HEK293 (cell line): ENCODE measurements at regions not wholly inside any gene's neighbourhood (a gene's known extent, or its start where the extent isn't known, plus 50 kb on each side); places are given as distances from the start of the nearest gene placed in this dataset.

Experiments
- CTCF ChIA-PET: fragments of 350-600 bp; formaldehyde crosslinking; extraction: SDS; loops from one replicate; lab custom pipeline; 2021; ENCODE audit warnings: antibody characterized with exemption; lab: Yijun Ruan, JAX
- POLR2A ChIA-PET: fragments of 300-600 bp; formaldehyde crosslinking; extraction: SDS; loops from one replicate; lab custom pipeline; 2020; ENCODE audit warnings: antibody characterized with exemption, inconsistent platforms; lab: Yijun Ruan, JAX
- H3K27ac ChIP-seq: fragments of 200-500 bp; sonication (Bioruptor generic); 2 replicates; pipeline ENCODE4 v1.5.1; 2014; ENCODE audit warnings: low read depth, low read length, control low read depth, inconsistent platforms; ENCODE audit errors: extremely low read depth
- H3K36me3 ChIP-seq, 2 experiments: fragments of 200-500 bp in 1 of 2; sonication (Bioruptor generic) in 1 of 2; 1 replicate in 1 of 2; 2 replicates in 1 of 2; pipeline ENCODE4 v1.5.1; 2014 to 2017; ENCODE audit warnings: inconsistent platforms in 2 of 2, low read length in 2 of 2; ENCODE audit not compliant: control insufficient read depth in 2 of 2, insufficient read depth in 1 of 2
- H3K4me1 ChIP-seq: fragments of 200-500 bp; sonication (Bioruptor generic); 2 replicates; pipeline ENCODE4 v1.5.1; 2014; ENCODE audit warnings: mild to moderate bottlenecking, low read length, inconsistent platforms; ENCODE audit not compliant: control insufficient read depth, insufficient read depth
- H3K4me3 ChIP-seq: 2 replicates; pipeline ENCODE4 v1.5.1; 2011; ENCODE audit warnings: low read depth, mild to moderate bottlenecking, control low read depth, low read length, moderate library complexity
- H3K9me3 ChIP-seq: fragments of 200-500 bp; sonication (Bioruptor generic); 2 replicates; pipeline ENCODE4 v1.5.1; 2014; ENCODE audit warnings: low read depth, low read length, inconsistent platforms; ENCODE audit not compliant: control insufficient read depth, insufficient read depth
- EGR2 ChIP-seq: fragments of 450-650 bp; formaldehyde crosslinking; IDR thresholded peaks from 2 replicates; pipeline ENCODE4 v1.5.1; 2016; ENCODE audit warnings: low read depth, missing biosample characterization, missing genetic modification characterization
- SCRT1 ChIP-seq: fragments of 450-650 bp; formaldehyde crosslinking; IDR thresholded peaks from 2 replicates; pipeline ENCODE4 v1.5.1; 2016; ENCODE audit warnings: missing biosample characterization, missing genetic modification characterization, borderline replicate concordance
- TRIM28 ChIP-seq: IDR thresholded peaks from 2 replicates; pipeline ENCODE4 v1.6.1; 2011; ENCODE audit warnings: low read length, control low read depth, borderline replicate concordance
- ZFP41 ChIP-seq: fragments of 450-650 bp; formaldehyde crosslinking; IDR thresholded peaks from 2 replicates; pipeline ENCODE4 v1.5.1; 2016; ENCODE audit warnings: missing biosample characterization, missing genetic modification characterization, borderline replicate concordance
- ZNF155 ChIP-seq: fragments of 450-650 bp; formaldehyde crosslinking; IDR thresholded peaks from 2 replicates; pipeline ENCODE4 v1.5.1; 2016; ENCODE audit warnings: missing biosample characterization, missing genetic modification characterization
- ZNF221 ChIP-seq: fragments of 450-650 bp; formaldehyde crosslinking; IDR thresholded peaks from 2 replicates; pipeline ENCODE4 v1.5.1; 2017; ENCODE audit warnings: missing biosample characterization, missing genetic modification characterization, borderline replicate concordance
- ZNF239 ChIP-seq: fragments of 450-650 bp; formaldehyde crosslinking; IDR thresholded peaks from 2 replicates; pipeline ENCODE4 v1.5.1; 2016; ENCODE audit warnings: missing biosample characterization, missing genetic modification characterization
- ZNF266 ChIP-seq: fragments of 450-650 bp; formaldehyde crosslinking; IDR thresholded peaks from 2 replicates; pipeline ENCODE4 v1.5.1; 2016; ENCODE audit warnings: missing biosample characterization, missing genetic modification characterization, low read depth
- ZNF362 ChIP-seq: fragments of 450-650 bp; formaldehyde crosslinking; IDR thresholded peaks from 2 replicates; pipeline ENCODE4 v1.5.1; 2016; ENCODE audit warnings: missing biosample characterization, missing genetic modification characterization
- ZNF426 ChIP-seq: fragments of 450-650 bp; formaldehyde crosslinking; IDR thresholded peaks from 2 replicates; pipeline ENCODE4 v1.5.1; 2017; ENCODE audit warnings: missing biosample characterization, missing genetic modification characterization, mild to moderate bottlenecking, inconsistent platforms, moderate library complexity
- ZNF501 ChIP-seq: fragments of 450-650 bp; formaldehyde crosslinking; IDR thresholded peaks from 2 replicates; pipeline ENCODE4 v1.5.1; 2016; ENCODE audit warnings: missing biosample characterization, missing genetic modification characterization
- ZNF513 ChIP-seq: fragments of 450-650 bp; IDR thresholded peaks from 2 replicates; pipeline ENCODE4 v1.5.1; 2018; ENCODE audit warnings: missing biosample characterization, missing genetic modification characterization
- ZNF518A ChIP-seq: fragments of 450-650 bp; formaldehyde crosslinking; conservative IDR thresholded peaks from 2 replicates; pipeline ENCODE4 v1.5.1; 2016; ENCODE audit warnings: low read depth, missing biosample characterization, missing genetic modification characterization
- ZNF521 ChIP-seq: fragments of 450-650 bp; formaldehyde crosslinking; IDR thresholded peaks from 2 replicates; pipeline ENCODE4 v1.5.1; 2017; ENCODE audit warnings: missing biosample characterization, mild to moderate bottlenecking, missing genetic modification characterization
- ZNF530 ChIP-seq: fragments of 450-650 bp; formaldehyde crosslinking; IDR thresholded peaks from 2 replicates; pipeline ENCODE4 v1.5.1; 2016; ENCODE audit warnings: low read depth, missing biosample characterization, missing genetic modification characterization
- ZNF548 ChIP-seq: fragments of 450-650 bp; formaldehyde crosslinking; IDR thresholded peaks from 2 replicates; pipeline ENCODE4 v1.5.1; 2016; ENCODE audit warnings: missing biosample characterization, missing genetic modification characterization
- ZNF610 ChIP-seq: fragments of 450-650 bp; formaldehyde crosslinking; IDR thresholded peaks from 2 replicates; pipeline ENCODE4 v1.5.1; 2016; ENCODE audit warnings: missing biosample characterization, missing genetic modification characterization, borderline replicate concordance
- ZNF704 ChIP-seq: fragments of 450-650 bp; formaldehyde crosslinking; IDR thresholded peaks from 2 replicates; pipeline ENCODE4 v1.5.1; 2016; ENCODE audit warnings: missing biosample characterization, missing genetic modification characterization
- ZNF747 ChIP-seq: fragments of 450-650 bp; formaldehyde crosslinking; IDR thresholded peaks from 2 replicates; pipeline ENCODE4 v1.5.1; 2016; ENCODE audit warnings: missing biosample characterization, missing genetic modification characterization
- ZNF777 ChIP-seq: fragments of 450-650 bp; formaldehyde crosslinking; IDR thresholded peaks from 2 replicates; pipeline ENCODE4 v1.5.1; 2017; ENCODE audit warnings: missing biosample characterization, missing genetic modification characterization, borderline replicate concordance

GRCh38 chr3:30465454-30465853 is 140.9 kb upstream of the TGFBR2 start:
- ChIA-PET POLR2A (no interaction called here), CTCF (no interaction called here)
- Histone ChIP-seq H3K36me3 (no peaks in the 10 kb centered on the region), H3K4me3 (no peak overlapping the region), H3K27ac (no peak overlapping the region), H3K4me1 (no peaks in the 10 kb centered on the region), H3K9me3 (no peaks in the 10 kb centered on the region)
- TF ChIP-seq ZNF704 (no peak), ZNF513 (tag by site-specific recombination) (no peak), ZNF521 (no peak), ZNF362 (no peak), SCRT1 (tag by site-specific recombination) (no peak), ZNF548 (tag by site-specific recombination) (no peak), ZFP41 (tag by site-specific recombination) (no peak), EGR2 (tag by site-specific recombination) (no peak), ZNF266 (tag by site-specific recombination) (no peak), ZNF518A (tag by site-specific recombination) (no peak), ZNF777 (no peak), ZNF239 (no peak), ZNF221 (tag by site-specific recombination) (no peak), ZNF610 (tag by site-specific recombination) (no peak)

GRCh38 chr3:30467596-30468238 is 138.7 kb upstream of the TGFBR2 start:
- ChIA-PET CTCF (interaction anchor here (0.6 to 1.6 kb wide), 4 partner anchors 226 to 455 kb away, joined by 3 to 4 read pairs (median 3); no protein-coding TSS in a partner anchor), POLR2A (no interaction called here)
- Histone ChIP-seq H3K4me3 (no peak overlapping the region), H3K4me1 (no peaks in the 10 kb centered on the region), H3K27ac (no peak overlapping the region), H3K9me3 (no peaks in the 10 kb centered on the region), H3K36me3 (no peaks in the 10 kb centered on the region)
- no peak for TF ChIP-seq TRIM28
- no peak for TF ChIP-seq ZNF155 (tag by site-specific recombination)
- no peak for TF ChIP-seq ZNF501 (tag by site-specific recombination)
- TF ChIP-seq ZNF747 (tag by site-specific recombination) = no peak
- TF ChIP-seq ZNF530 (tag by site-specific recombination) = no peak
- TF ChIP-seq ZNF426 (tag by site-specific recombination) = no peak
